GM23338 (cell line): ENCODE measurements at regions not wholly inside any gene's neighbourhood (a gene's known extent, or its start where the extent isn't known, plus 50 kb on each side); places are given as distances from the start of the nearest gene placed in this dataset.

Experiments used
- CREB1 ChIP-seq: fragments of 250-450 bp; sonication (Bioruptor Pico); IDR thresholded peaks from 2 replicates; pipeline ENCODE4 v1.5.0; 2020; ENCODE audit warnings: low read depth, mild to moderate bottlenecking, moderate library complexity
- CTCF ChIP-seq, 2 experiments: fragments of 200-600 bp in 1 of 2; sonication (generic) in 1 of 2; conservative IDR thresholded peaks; 2 replicates each; pipeline versions ENCODE4 v1.5.1 to v1.6.1; 2016 to 2017; ENCODE audit warnings: antibody characterized with exemption in 2 of 2, low read depth in 2 of 2, mild to moderate bottlenecking in 2 of 2, moderate library complexity in 1 of 2
- EZH2 ChIP-seq: fragments of 200-600 bp; sonication (generic); IDR thresholded peaks from one replicate; pipeline ENCODE4 v1.8.0; 2017; ENCODE audit warnings: antibody characterized with exemption, mild to moderate bottlenecking, low read depth; ENCODE audit not compliant: unreplicated experiment
- EZH2phosphoT487 ChIP-seq: fragments of 200-600 bp; sonication (generic); IDR thresholded peaks from one replicate; pipeline ENCODE4 v1.8.1; 2018; ENCODE audit warnings: antibody characterized with exemption; ENCODE audit not compliant: unreplicated experiment
- REST ChIP-seq: IDR thresholded peaks from one replicate; pipeline ENCODE4 v1.6.1; 2018; ENCODE audit warnings: antibody characterized with exemption; ENCODE audit not compliant: unreplicated experiment
- ZNF114 ChIP-seq: fragments of 250-450 bp; sonication (Bioruptor Pico); IDR thresholded peaks from 2 replicates; pipeline ENCODE4 v1.5.0; 2020; ENCODE audit warnings: mild to moderate bottlenecking, moderate library complexity

GRCh38 chr11:106159836-106160235, 82.4 kb downstream of the AASDHPPT start:
- TF ChIP-seq REST: no peak
- TF ChIP-seq CTCF (conservative IDR thresholded peaks at IDR 0.05; ENCODE audit: low read depth in 2 of 2): no peak
- TF ChIP-seq EZH2: no peak
- no peak for TF ChIP-seq EZH2phosphoT487
- no peak for TF ChIP-seq CREB1 (CRISPR knock-in tag)
- no peak for TF ChIP-seq ZNF114
